H9 (cell line): ENCODE measurements at regions not wholly inside any gene's neighbourhood (a gene's known extent, or its start where the extent isn't known, plus 50 kb on each side); places are given as distances from the start of the nearest gene placed in this dataset.

Experiments
- DNase-seq: peaks from one replicate; pipeline ENCODE4 v3.0.0-alpha.2; 2017
- H2AFZ ChIP-seq: one replicate; pipeline ENCODE4 v1.6.1; 2013; ENCODE audit warnings: mild to moderate bottlenecking, low read length, control low read depth, moderate library complexity
- H2AK5ac ChIP-seq: 2 replicates; pipeline ENCODE4 v1.6.1; 2013; ENCODE audit warnings: low read length, control low read depth, mixed read lengths; ENCODE audit not compliant: insufficient read length
- H2BK120ac ChIP-seq: one replicate; pipeline ENCODE4 v1.6.1; 2013; ENCODE audit warnings: low read depth, mild to moderate bottlenecking, low read length, control low read depth, inconsistent platforms; ENCODE audit not compliant: poor library complexity, severe bottlenecking
- H2BK12ac ChIP-seq: 2 replicates; pipeline ENCODE4 v1.6.1; 2013; ENCODE audit warnings: low read length, control low read depth, mixed read lengths, low read depth; ENCODE audit not compliant: insufficient read length
- H2BK15ac ChIP-seq: 2 replicates; pipeline ENCODE4 v1.6.1; 2013; ENCODE audit warnings: low read depth, low read length, control low read depth
- H2BK20ac ChIP-seq: one replicate; pipeline ENCODE4 v1.6.1; 2013; ENCODE audit warnings: low read depth, mild to moderate bottlenecking, low read length, control low read depth, inconsistent platforms; ENCODE audit not compliant: poor library complexity, severe bottlenecking
- H2BK5ac ChIP-seq: 2 replicates; pipeline ENCODE4 v1.6.1; 2013; ENCODE audit warnings: low read length, control low read depth, mixed read lengths; ENCODE audit not compliant: insufficient read length
- H3K14ac ChIP-seq: 2 replicates; pipeline ENCODE4 v1.6.1; 2013; ENCODE audit warnings: low read length, control low read depth; ENCODE audit not compliant: insufficient read depth
- H3K18ac ChIP-seq: 2 replicates; pipeline ENCODE4 v1.6.1; 2013; ENCODE audit warnings: low read depth, mild to moderate bottlenecking, mixed read lengths, low read length, control low read depth; ENCODE audit not compliant: insufficient read length
- H3K23ac ChIP-seq: 2 replicates; pipeline ENCODE4 v1.6.1; 2013; ENCODE audit warnings: low read length, control low read depth, mixed read lengths, low read depth; ENCODE audit not compliant: insufficient read length
- H3K23me2 ChIP-seq: 2 replicates; pipeline ENCODE4 v1.6.1; 2013; ENCODE audit warnings: low read depth, mild to moderate bottlenecking, mixed read lengths, low read length, control low read depth; ENCODE audit not compliant: insufficient read length, poor library complexity, severe bottlenecking
- H3K27ac ChIP-seq: 2 replicates; pipeline ENCODE4 v1.5.1; 2013; ENCODE audit warnings: low read length, control low read depth, mixed read lengths, low read depth; ENCODE audit not compliant: insufficient read length
- H3K27me3 ChIP-seq: 2 replicates; pipeline ENCODE4 v1.6.1; 2013; ENCODE audit warnings: low read length, control low read depth, inconsistent platforms; ENCODE audit not compliant: insufficient read depth
- H3K4ac ChIP-seq: 2 replicates; pipeline ENCODE4 v1.6.1; 2013; ENCODE audit warnings: low read depth, mild to moderate bottlenecking, control low read depth, inconsistent platforms, low read length, moderate library complexity
- H3K4me1 ChIP-seq: 2 replicates; pipeline ENCODE4 v1.6.1; 2013; ENCODE audit warnings: low read length, control low read depth, inconsistent platforms; ENCODE audit not compliant: insufficient read depth
- H3K4me2 ChIP-seq: 2 replicates; pipeline ENCODE4 v1.6.1; 2013; ENCODE audit warnings: low read length, control low read depth, mixed read lengths; ENCODE audit not compliant: insufficient read length, insufficient read depth
- H3K56ac ChIP-seq: 2 replicates; pipeline ENCODE4 v1.6.1; 2013; ENCODE audit warnings: low read depth, mild to moderate bottlenecking, mixed read lengths, low read length, control low read depth; ENCODE audit not compliant: insufficient read length
- H3K79me1 ChIP-seq: 2 replicates; pipeline ENCODE4 v1.6.1; 2013; ENCODE audit warnings: low read depth, mild to moderate bottlenecking, moderate library complexity, low read length, control low read depth, inconsistent platforms; ENCODE audit not compliant: insufficient read depth, poor library complexity, severe bottlenecking
- H3K79me2 ChIP-seq: 2 replicates; pipeline ENCODE4 v1.6.1; 2013; ENCODE audit warnings: low read length, control low read depth, inconsistent platforms; ENCODE audit not compliant: insufficient read depth
- H3K9ac ChIP-seq: 2 replicates; pipeline ENCODE4 v1.6.1; 2013; ENCODE audit warnings: low read length, control low read depth, mixed read lengths; ENCODE audit not compliant: insufficient read length; ENCODE audit errors: extremely low read depth
- H3K9me3 ChIP-seq: one replicate; pipeline ENCODE4 v1.6.1; 2013; ENCODE audit warnings: low read depth, low read length, inconsistent platforms; ENCODE audit not compliant: control insufficient read depth
- H3T11ph ChIP-seq: one replicate; pipeline ENCODE4 v1.6.1; 2013; ENCODE audit warnings: mild to moderate bottlenecking, low read length, control low read depth, inconsistent platforms
- H4K20me1 ChIP-seq: one replicate; pipeline ENCODE4 v1.6.1; 2013; ENCODE audit not compliant: control insufficient read depth, insufficient read length, insufficient read depth
- H4K5ac ChIP-seq: 2 replicates; pipeline ENCODE4 v1.6.1; 2013; ENCODE audit warnings: low read depth, mild to moderate bottlenecking, mixed read lengths, low read length, control low read depth; ENCODE audit not compliant: insufficient read length
- H4K8ac ChIP-seq: replicated peaks from 2 replicates; pipeline ENCODE4 v1.6.1; 2013; ENCODE audit warnings: low read length, control low read depth, mixed read lengths, low read depth; ENCODE audit not compliant: insufficient read length
- H4K91ac ChIP-seq: 2 replicates; pipeline ENCODE4 v1.6.1; 2013; ENCODE audit warnings: low read depth, mild to moderate bottlenecking, moderate library complexity, mixed read lengths, low read length, control low read depth; ENCODE audit not compliant: insufficient read length
- H3K27ac Mint-ChIP-seq, 3 experiments: 2 replicates in 2 of 3; 3 replicates in 1 of 3; pipeline ENCODE4 v1.8.0; 2020 to 2021; ENCODE audit warnings: mixed read lengths in 3 of 3, mild to moderate bottlenecking in 1 of 3, moderate library complexity in 1 of 3
- H3K27me3 Mint-ChIP-seq: 2 replicates; pipeline ENCODE4 v1.8.0; 2021; ENCODE audit warnings: low read depth, mild to moderate bottlenecking, moderate library complexity, mixed read lengths
- H3K36me3 Mint-ChIP-seq, 3 experiments: 2 replicates in 2 of 3; 3 replicates in 1 of 3; pipeline ENCODE4 v1.8.0; 2020 to 2021; ENCODE audit warnings: low read depth in 3 of 3, mixed read lengths in 3 of 3; ENCODE audit not compliant: insufficient read depth in 1 of 3
- H3K4me1 Mint-ChIP-seq, 2 experiments: 2 replicates each; pipeline ENCODE4 v1.8.0; 2020; ENCODE audit warnings: mixed read lengths in 2 of 2
- H3K4me3 Mint-ChIP-seq, 2 experiments: 2 replicates in 1 of 2; 3 replicates in 1 of 2; pipeline ENCODE4 v1.8.0; 2020 to 2021; ENCODE audit warnings: mild to moderate bottlenecking in 2 of 2, mixed read lengths in 2 of 2, moderate library complexity in 1 of 2
- H3K9me3 Mint-ChIP-seq, 2 experiments: 2 replicates in 1 of 2; 3 replicates in 1 of 2; pipeline ENCODE4 v1.8.0; 2020; ENCODE audit warnings: mild to moderate bottlenecking in 2 of 2, mixed read lengths in 2 of 2, moderate library complexity in 1 of 2
- WGBS: extraction: QIAGEN DNeasy Blood & Tissue Kit; methylation state at CpG from one replicate; pipeline ENCODE4 v1.1.7; 2013; ENCODE audit warnings: missing lambda C conversion rate, low lambda C conversion rate, mixed read lengths; ENCODE audit not compliant: insufficient read length; ENCODE audit errors: extremely low coverage; 5-methylcytosine and 5-hydroxymethylcytosine counted together
- TF ChIP-seq, protein P1 (sequence below): fragments of 200-600 bp; sonication (generic); conservative IDR thresholded peaks from 3 replicates; pipeline ENCODE4 v1.8.0; 2021; ENCODE audit warnings: antibody characterized with exemption, mild to moderate bottlenecking

DNA sequence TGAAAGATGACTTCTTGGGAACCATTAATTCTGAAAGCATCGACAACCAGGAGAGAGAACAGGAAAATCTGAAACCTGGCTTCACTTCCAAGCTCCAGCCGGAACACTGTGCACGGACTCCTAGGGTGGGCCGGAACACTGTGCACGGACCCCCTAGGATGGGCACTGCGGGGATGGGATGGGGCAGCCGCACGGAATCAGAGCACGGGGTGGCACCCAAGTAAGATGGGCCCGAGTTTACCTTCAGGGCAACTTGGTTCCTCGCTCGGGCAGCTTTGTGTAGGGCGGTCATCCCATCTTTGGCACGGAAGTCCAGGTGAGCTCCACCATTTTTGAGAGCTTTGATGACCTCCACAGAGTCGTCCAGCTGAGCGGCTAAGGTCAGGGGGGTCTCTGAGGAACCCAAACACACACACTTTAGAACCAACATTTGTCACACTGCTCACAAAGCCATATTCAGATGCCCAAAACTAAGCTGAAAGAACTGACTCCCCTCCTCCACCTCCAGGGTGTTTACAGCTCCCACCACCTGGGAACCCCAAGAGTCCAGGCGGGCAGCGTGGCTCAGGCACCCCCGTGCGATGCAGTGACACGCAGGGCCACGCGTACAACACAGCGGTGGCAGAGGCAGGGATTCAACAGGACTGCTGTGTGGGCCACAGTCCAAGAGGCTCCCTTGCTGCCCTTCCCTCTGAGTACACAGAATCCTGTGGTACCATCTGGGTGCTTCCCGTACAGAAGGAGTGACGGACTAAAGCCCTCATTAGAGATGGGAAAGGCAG, 157.9 kb downstream of the SHANK2 start:
- H3K23me2 ChIP-seq = no peaks in the 10 kb centered on the region
- no peaks in the 10 kb centered on the region for H4K20me1 ChIP-seq
- no peak overlapping the region for H2BK20ac ChIP-seq
- H2AFZ ChIP-seq = no peak overlapping the region
- no peak overlapping the region for H3K4ac ChIP-seq
- H2BK12ac ChIP-seq = no peak overlapping the region
- Mint-ChIP-seq H3K27me3 (no peaks in the 10 kb centered on the region), H3K27ac (peak overlapping the region in 2 of 3 experiments; percentile 23 to 83; a peak in 2 of 7 replicates), H3K36me3 (peaks cover 24 to 44% (median 39%) of the 10 kb centered on the region in 3 experiments), H3K4me1 (0 out of 4 replicates have a peak, but pooled peaks cover 0 to 2% of the 10 kb centered on the region in 2 experiments), H3K9me3 (no peaks in the 10 kb centered on the region), H3K4me3 (no peak overlapping the region)
- no peak overlapping the region for H4K91ac ChIP-seq
- no peak overlapping the region for H2BK5ac ChIP-seq
- TF ChIP-seq, protein P1, sequence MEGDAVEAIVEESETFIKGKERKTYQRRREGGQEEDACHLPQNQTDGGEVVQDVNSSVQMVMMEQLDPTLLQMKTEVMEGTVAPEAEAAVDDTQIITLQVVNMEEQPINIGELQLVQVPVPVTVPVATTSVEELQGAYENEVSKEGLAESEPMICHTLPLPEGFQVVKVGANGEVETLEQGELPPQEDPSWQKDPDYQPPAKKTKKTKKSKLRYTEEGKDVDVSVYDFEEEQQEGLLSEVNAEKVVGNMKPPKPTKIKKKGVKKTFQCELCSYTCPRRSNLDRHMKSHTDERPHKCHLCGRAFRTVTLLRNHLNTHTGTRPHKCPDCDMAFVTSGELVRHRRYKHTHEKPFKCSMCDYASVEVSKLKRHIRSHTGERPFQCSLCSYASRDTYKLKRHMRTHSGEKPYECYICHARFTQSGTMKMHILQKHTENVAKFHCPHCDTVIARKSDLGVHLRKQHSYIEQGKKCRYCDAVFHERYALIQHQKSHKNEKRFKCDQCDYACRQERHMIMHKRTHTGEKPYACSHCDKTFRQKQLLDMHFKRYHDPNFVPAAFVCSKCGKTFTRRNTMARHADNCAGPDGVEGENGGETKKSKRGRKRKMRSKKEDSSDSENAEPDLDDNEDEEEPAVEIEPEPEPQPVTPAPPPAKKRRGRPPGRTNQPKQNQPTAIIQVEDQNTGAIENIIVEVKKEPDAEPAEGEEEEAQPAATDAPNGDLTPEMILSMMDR = no peak
- H3K9ac ChIP-seq = no peak overlapping the region
- H3K27ac ChIP-seq = no peak overlapping the region
- no peak overlapping the region for H3K56ac ChIP-seq
- H3K14ac ChIP-seq = no peak overlapping the region
- no peak overlapping the region for H2AK5ac ChIP-seq
- no peak overlapping the region for H3K4me2 ChIP-seq
- no peaks in the 10 kb centered on the region for H3K4me1 ChIP-seq
- no peak for DNase-seq
- H2BK15ac ChIP-seq = no peak overlapping the region
- no peak overlapping the region for H4K5ac ChIP-seq
- no CpG with 5 or more reads among the region's 26 CpGs for WGBS
- H3K79me1 ChIP-seq = no peaks in the 10 kb centered on the region
- H3K79me2 ChIP-seq = no peaks in the 10 kb centered on the region
- H3K18ac ChIP-seq = no peak overlapping the region
- H2BK120ac ChIP-seq = no peak overlapping the region
- no peaks in the 10 kb centered on the region for H3K9me3 ChIP-seq
- no peak overlapping the region for H3T11ph ChIP-seq
- H3K23ac ChIP-seq = no peak overlapping the region
- H3K27me3 ChIP-seq = no peaks in the 10 kb centered on the region
- H4K8ac ChIP-seq = no peak overlapping the region
